ENCODE measurements at regions not wholly inside any gene's neighbourhood (a gene's known extent, or its start where the extent isn't known, plus 50 kb on each side); places are given as distances from the start of the nearest gene placed in this dataset.
A peak's percentile ranks its signal among the peaks of the same experiment; 100 is the strongest.

- TF ChIP-seq CTCF (IDR thresholded peaks at IDR 0.05): peak in 5 of 7 experiments; percentile 31 to 69 (median 57)
- no peak for TF ChIP-seq POLR2A (IDR thresholded peaks at IDR 0.05)
- TF ChIP-seq EP300 (IDR thresholded peaks at IDR 0.05): no peak
Observed at GRCh38 chr1:34681480-34682451, 73.1 kb upstream of the GJB5 start.
